ENCODE measurements at regions not wholly inside any gene's neighbourhood (a gene's known extent, or its start where the extent isn't known, plus 50 kb on each side); places are given as distances from the start of the nearest gene placed in this dataset.

DNA sequence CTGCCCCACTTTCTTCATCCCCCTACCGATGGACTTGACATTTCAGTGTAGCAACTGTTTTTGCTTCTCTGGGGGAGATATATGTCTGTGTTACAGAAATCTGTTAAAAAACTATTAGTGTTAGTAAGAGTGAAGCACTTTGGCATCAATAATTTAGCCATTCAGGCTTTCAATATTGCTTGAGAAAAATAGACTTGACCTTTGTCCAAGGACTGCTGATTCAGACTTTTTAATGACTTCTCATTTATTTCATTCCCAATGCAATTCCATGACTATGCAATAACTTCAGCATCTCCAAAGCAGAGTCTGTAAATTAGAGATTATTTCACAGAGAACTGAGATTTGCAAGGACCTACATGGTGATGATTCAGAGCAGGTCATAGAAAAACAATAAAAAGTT, 104.1 kb upstream of the SPEF2 start:
- TF ChIP-seq, protein P1, sequence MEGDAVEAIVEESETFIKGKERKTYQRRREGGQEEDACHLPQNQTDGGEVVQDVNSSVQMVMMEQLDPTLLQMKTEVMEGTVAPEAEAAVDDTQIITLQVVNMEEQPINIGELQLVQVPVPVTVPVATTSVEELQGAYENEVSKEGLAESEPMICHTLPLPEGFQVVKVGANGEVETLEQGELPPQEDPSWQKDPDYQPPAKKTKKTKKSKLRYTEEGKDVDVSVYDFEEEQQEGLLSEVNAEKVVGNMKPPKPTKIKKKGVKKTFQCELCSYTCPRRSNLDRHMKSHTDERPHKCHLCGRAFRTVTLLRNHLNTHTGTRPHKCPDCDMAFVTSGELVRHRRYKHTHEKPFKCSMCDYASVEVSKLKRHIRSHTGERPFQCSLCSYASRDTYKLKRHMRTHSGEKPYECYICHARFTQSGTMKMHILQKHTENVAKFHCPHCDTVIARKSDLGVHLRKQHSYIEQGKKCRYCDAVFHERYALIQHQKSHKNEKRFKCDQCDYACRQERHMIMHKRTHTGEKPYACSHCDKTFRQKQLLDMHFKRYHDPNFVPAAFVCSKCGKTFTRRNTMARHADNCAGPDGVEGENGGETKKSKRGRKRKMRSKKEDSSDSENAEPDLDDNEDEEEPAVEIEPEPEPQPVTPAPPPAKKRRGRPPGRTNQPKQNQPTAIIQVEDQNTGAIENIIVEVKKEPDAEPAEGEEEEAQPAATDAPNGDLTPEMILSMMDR (conservative IDR thresholded peaks at IDR 0.05 in 1 of 2, IDR thresholded peaks at IDR 0.05 in 1 of 2; ENCODE audit: extremely low read depth in 1 of 2, insufficient read depth in 1 of 2, low read depth in 1 of 2, low read length in 2 of 2): no peak
- no peak for TF ChIP-seq EZH2 (IDR thresholded peaks at IDR 0.05; ENCODE audit: borderline replicate concordance, low read length)

Measured in mammary epithelial cell (primary cell).